ENCODE measurements at regions not wholly inside any gene's neighbourhood (a gene's known extent, or its start where the extent isn't known, plus 50 kb on each side); places are given as distances from the start of the nearest gene placed in this dataset.

DNA sequence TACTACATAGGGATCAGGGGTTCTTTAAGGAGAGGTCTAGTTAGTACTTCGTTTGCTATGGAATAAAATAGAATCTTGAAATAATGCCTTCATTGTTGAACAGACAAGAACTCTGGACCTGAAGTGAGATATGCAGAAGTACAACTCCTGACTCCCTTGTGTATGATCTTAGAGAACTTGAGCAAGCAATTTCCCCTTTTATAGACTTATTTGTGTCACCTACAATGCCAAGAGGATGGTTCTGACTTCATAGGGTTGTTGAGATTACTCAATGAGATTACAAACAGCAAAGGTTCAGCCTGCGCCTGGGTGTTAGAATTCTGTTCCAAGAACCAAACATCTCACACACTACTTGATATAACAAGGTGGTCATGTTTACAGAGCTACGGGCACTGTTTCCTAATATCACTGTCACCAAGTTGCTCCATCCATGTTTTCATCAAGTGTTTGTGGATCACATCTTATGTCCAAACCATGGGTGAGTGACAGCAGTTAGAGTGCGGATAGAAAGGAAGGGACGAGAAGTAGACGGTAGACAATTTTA, 76.7 kb upstream of the ADAMTS9 start:
- no peaks in the 10 kb centered on the region for H3K9me3 ChIP-seq (ENCODE audit: control insufficient read depth, low read depth, low read length)
- no peak overlapping the region for H3K4me3 ChIP-seq (ENCODE audit: low read length)
- no peaks in the 10 kb centered on the region for H3K36me3 ChIP-seq (ENCODE audit: control insufficient read depth, insufficient read depth, low read length)
- DNase-seq: peak; percentile 19 to 62
- no peaks in the 10 kb centered on the region for H3K27me3 ChIP-seq (ENCODE audit: control insufficient read depth, insufficient read depth, low read length)
- H3K27ac ChIP-seq (ENCODE audit: low read length): no peak overlapping the region
- WGBS (ENCODE audit: insufficient coverage, low lambda C conversion rate): 89% methylated on average over 3 of the region's 6 CpGs
- no peaks in the 10 kb centered on the region for H3K4me1 ChIP-seq (ENCODE audit: control insufficient read depth, insufficient read depth, low read length)

DNA sequence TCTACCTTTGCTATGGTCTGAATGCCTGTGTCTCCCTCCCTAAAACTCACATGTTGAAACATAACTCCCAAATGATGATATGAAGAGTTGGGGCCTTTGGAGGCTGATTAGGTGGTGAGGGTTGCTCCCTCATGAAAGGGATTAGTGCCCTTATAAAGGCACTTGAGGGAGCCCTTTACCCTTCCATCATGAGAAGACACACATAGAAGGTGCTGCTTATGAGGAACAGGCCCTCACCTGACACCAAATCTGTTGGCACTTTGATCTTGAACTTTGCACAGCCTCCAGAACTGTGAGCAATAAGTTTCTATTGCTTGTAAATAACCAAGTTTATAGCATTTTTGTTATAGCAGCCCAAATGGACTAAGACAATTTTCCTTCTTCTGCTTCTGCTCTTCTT, 76.2 kb upstream of the ADAMTS9 start:
- Histone ChIP-seq H3K36me3 (ENCODE audit: control insufficient read depth, insufficient read depth, low read length) (no peaks in the 10 kb centered on the region), H3K4me1 (ENCODE audit: control insufficient read depth, insufficient read depth, low read length) (no peaks in the 10 kb centered on the region), H3K27me3 (ENCODE audit: control insufficient read depth, insufficient read depth, low read length) (no peaks in the 10 kb centered on the region), H3K9me3 (ENCODE audit: control insufficient read depth, low read depth, low read length) (no peaks in the 10 kb centered on the region), H3K27ac (ENCODE audit: low read length) (no peak overlapping the region), H3K4me3 (ENCODE audit: low read length) (no peak overlapping the region)
- DNase-seq: peak in 1 of 2 donors; percentile 33

DNA sequence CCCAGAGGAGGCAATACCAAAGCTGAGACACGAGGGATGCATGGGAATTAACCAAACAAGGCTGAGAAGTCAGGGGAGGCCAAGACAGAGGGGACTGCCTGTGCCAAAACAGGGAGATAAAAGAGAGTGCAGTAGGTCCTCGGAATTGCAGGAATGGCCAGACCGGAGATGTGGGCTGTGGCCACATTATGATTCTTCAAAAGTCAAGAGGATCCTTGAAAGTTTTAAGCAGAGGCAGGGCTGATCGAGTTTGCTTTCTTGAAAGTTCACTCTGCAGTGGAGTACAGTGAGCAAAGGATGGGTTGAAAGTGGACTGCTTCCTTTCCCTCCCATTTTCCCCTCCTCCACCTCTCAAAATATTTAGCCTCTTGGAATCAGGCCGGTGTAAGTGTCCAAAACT, 73.9 kb upstream of the ADAMTS9 start:
- H3K36me3 ChIP-seq (ENCODE audit: control insufficient read depth, insufficient read depth, low read length): no peaks in the 10 kb centered on the region
- no peaks in the 10 kb centered on the region for H3K27me3 ChIP-seq (ENCODE audit: control insufficient read depth, insufficient read depth, low read length)
- WGBS (ENCODE audit: insufficient coverage, low lambda C conversion rate): 100% methylated on average over 1 of the region's 5 CpGs
- DNase-seq: no peak
- no peak overlapping the region for H3K4me3 ChIP-seq (ENCODE audit: low read length)
- no peaks in the 10 kb centered on the region for H3K4me1 ChIP-seq (ENCODE audit: control insufficient read depth, insufficient read depth, low read length)
- no peak overlapping the region for H3K27ac ChIP-seq (ENCODE audit: low read length)
- H3K9me3 ChIP-seq (ENCODE audit: control insufficient read depth, low read depth, low read length): no peaks in the 10 kb centered on the region

DNA sequence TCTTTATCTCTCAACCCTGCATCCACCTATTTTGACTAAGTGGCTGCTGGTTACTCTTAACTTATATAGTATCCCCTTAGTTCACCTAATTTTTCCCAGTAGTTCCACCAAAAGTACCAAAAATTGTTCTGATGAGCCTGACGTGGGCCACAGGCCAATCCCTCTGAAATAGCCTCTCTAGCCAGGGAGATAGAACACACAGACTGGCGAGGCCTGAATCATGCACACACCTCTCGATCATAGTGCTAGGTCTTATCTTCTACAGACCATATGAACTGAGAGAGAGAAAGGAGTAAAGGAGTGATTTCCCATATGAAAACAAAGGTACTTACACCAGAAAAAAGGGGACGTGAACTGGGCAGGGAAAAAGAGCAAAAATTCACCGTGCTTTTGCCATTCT, 72.5 kb upstream of the ADAMTS9 start:
- Histone ChIP-seq H3K27ac (ENCODE audit: low read length) (no peak overlapping the region), H3K36me3 (ENCODE audit: control insufficient read depth, insufficient read depth, low read length) (no peaks in the 10 kb centered on the region), H3K4me1 (ENCODE audit: control insufficient read depth, insufficient read depth, low read length) (no peaks in the 10 kb centered on the region), H3K4me3 (ENCODE audit: low read length) (no peak overlapping the region), H3K27me3 (ENCODE audit: control insufficient read depth, insufficient read depth, low read length) (no peaks in the 10 kb centered on the region), H3K9me3 (ENCODE audit: control insufficient read depth, low read depth, low read length) (no peaks in the 10 kb centered on the region)
- DNase-seq: no peak
- no CpG with 5 or more reads among the region's 5 CpGs for whole genome bisulfite sequencing (ENCODE audit: insufficient coverage, low lambda C conversion rate)

DNA sequence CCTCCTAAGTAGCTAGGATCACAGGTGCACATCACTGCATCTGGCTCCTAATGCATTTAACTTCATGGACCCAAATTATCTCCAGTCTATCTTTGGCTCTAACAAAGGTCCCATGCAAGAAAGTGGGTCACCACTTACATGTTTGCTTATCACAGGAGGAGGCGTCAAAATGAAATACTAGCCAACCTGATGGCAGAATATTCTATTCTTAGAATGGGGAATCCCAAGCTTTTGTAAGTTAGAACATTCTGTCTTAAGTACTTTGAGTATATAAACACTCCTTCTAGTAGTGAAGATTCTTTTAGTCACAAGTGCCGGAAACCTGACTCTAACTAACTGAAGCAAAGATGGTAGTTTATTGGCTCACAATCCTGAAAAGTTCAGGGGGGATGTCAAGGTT, 72.0 kb upstream of the ADAMTS9 start:
- Histone ChIP-seq H3K4me1 (ENCODE audit: control insufficient read depth, insufficient read depth, low read length) (no peaks in the 10 kb centered on the region), H3K36me3 (ENCODE audit: control insufficient read depth, insufficient read depth, low read length) (no peaks in the 10 kb centered on the region), H3K27me3 (ENCODE audit: control insufficient read depth, insufficient read depth, low read length) (no peaks in the 10 kb centered on the region), H3K27ac (ENCODE audit: low read length) (no peak overlapping the region), H3K4me3 (ENCODE audit: low read length) (no peak overlapping the region), H3K9me3 (ENCODE audit: control insufficient read depth, low read depth, low read length) (no peaks in the 10 kb centered on the region)
- no CpG with 5 or more reads among the region's 2 CpGs for WGBS (ENCODE audit: insufficient coverage, low lambda C conversion rate)
- no peak for DNase-seq

DNA sequence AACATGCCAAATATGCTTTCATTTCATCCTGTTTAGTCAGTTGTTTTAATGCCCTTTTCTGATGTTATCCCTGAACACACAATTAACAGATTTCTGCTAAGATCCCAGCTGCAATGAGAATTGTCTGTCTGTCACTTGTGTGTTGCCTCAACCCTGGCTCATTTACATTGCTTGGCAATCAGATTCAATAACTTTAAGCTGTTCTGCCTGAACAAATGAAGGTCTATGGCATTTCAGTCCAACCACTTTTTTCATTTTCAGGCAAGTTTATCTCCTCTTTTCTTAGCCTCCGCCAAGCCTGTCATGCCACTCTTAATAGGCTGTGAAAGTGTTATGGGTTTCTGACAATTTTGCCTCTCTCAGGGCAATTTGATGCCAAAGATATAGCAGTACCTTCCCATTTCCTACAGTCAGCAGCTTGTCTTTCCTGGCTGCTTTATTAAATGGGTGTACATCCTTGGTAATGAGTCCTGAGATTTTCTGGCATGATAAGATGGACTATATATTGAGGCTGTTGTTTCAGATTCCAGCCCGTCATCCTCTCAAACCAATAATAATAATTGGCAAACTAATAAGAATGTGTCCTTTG, 68.7 kb upstream of the ADAMTS9 start:
- no peak overlapping the region for H3K27ac ChIP-seq (ENCODE audit: low read length)
- H3K9me3 ChIP-seq (ENCODE audit: control insufficient read depth, low read depth, low read length): no peaks in the 10 kb centered on the region
- no peaks in the 10 kb centered on the region for H3K4me1 ChIP-seq (ENCODE audit: control insufficient read depth, insufficient read depth, low read length)
- no peak overlapping the region for H3K4me3 ChIP-seq (ENCODE audit: low read length)
- no peaks in the 10 kb centered on the region for H3K27me3 ChIP-seq (ENCODE audit: control insufficient read depth, insufficient read depth, low read length)
- DNase-seq: no peak
- H3K36me3 ChIP-seq (ENCODE audit: control insufficient read depth, insufficient read depth, low read length): no peaks in the 10 kb centered on the region
- no CpG with 5 or more reads among the region's 2 CpGs for WGBS (ENCODE audit: insufficient coverage, low lambda C conversion rate)

DNA sequence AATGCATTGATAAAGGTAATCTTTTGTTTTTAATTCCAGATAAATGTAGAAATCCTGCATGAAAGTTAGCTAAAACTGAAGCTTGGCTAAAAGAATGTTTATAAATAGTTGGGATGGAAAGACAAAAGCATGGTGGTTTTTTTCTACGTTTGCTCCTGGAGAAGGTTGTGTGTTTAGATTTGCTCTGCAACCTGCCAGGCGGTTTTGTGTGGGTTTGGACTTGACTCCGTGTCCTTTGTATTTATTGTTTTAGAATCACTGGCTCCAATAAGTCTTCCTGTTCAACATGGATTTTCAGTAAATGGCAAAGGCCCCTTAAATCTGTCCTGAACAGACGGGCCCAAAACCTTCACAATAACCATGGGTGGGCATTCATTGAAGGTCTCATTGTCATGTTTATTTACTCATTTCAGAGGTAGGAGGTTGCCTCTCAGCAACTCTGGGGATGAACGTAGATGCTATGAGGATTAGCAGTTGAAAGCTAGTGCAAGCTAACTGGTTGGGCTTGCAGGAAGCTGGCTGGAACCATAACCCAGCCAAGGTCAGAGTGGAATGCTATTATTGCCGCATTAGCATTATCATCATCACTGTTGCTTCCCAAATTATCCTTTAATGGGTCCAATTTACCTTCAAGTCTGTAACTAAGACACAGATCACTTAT, 60.6 kb upstream of the ADAMTS9 start:
- H3K27ac ChIP-seq (ENCODE audit: low read length): no peak overlapping the region
- H3K36me3 ChIP-seq (ENCODE audit: control insufficient read depth, insufficient read depth, low read length): no peaks in the 10 kb centered on the region
- no peaks in the 10 kb centered on the region for H3K27me3 ChIP-seq (ENCODE audit: control insufficient read depth, insufficient read depth, low read length)
- H3K4me1 ChIP-seq (ENCODE audit: control insufficient read depth, insufficient read depth, low read length): no peaks in the 10 kb centered on the region
- no peak for DNase-seq
- 70% methylated on average over 2 of the region's 6 CpGs for WGBS (ENCODE audit: insufficient coverage, low lambda C conversion rate)
- no peaks in the 10 kb centered on the region for H3K9me3 ChIP-seq (ENCODE audit: control insufficient read depth, low read depth, low read length)
- no peak overlapping the region for H3K4me3 ChIP-seq (ENCODE audit: low read length)

DNA sequence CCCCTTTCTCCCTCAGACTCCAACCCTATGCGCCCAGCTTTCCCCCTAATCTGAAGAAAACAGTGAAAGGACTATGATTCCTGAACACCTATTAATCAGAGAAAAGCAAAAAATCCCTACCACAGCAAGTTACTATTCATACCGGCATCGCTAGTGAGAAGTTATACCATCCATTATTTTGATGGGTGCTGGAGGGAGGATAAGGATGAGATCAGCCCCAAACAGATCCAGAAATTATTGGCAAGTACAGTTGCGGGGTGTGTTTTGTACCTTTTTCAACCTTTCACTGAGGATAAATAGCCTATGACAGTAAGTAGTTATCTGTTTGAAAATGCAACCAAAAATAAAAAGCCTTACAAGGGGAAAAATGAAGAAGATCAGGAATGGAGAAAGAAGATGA, 59.9 kb upstream of the ADAMTS9 start:
- Histone ChIP-seq H3K4me3 (ENCODE audit: low read length) (no peak overlapping the region), H3K27me3 (ENCODE audit: control insufficient read depth, insufficient read depth, low read length) (no peaks in the 10 kb centered on the region), H3K36me3 (ENCODE audit: control insufficient read depth, insufficient read depth, low read length) (no peaks in the 10 kb centered on the region), H3K4me1 (ENCODE audit: control insufficient read depth, insufficient read depth, low read length) (no peaks in the 10 kb centered on the region), H3K27ac (ENCODE audit: low read length) (no peak overlapping the region), H3K9me3 (ENCODE audit: control insufficient read depth, low read depth, low read length) (no peaks in the 10 kb centered on the region)
- no peak for DNase-seq
- WGBS (ENCODE audit: insufficient coverage, low lambda C conversion rate): no CpG with 5 or more reads among the region's 4 CpGs

DNA sequence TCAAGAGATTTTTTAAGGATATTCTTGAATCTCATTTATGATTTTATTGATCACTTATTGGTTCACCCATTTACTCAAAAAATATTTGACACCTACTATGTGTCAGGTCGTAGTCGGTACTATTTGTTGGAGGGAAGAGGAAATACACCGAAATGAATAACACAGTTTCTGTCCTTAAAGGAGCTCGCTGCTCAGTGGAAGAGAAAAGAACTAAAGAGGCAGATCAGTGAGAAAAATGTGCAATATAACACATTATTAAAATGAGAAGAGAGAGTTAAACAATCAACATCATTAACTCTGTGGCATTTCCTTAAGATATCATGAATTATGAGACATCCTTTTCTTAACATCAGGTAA, 56.1 kb upstream of the ADAMTS9 start:
- H3K27ac ChIP-seq (ENCODE audit: low read length): no peak overlapping the region

DNA sequence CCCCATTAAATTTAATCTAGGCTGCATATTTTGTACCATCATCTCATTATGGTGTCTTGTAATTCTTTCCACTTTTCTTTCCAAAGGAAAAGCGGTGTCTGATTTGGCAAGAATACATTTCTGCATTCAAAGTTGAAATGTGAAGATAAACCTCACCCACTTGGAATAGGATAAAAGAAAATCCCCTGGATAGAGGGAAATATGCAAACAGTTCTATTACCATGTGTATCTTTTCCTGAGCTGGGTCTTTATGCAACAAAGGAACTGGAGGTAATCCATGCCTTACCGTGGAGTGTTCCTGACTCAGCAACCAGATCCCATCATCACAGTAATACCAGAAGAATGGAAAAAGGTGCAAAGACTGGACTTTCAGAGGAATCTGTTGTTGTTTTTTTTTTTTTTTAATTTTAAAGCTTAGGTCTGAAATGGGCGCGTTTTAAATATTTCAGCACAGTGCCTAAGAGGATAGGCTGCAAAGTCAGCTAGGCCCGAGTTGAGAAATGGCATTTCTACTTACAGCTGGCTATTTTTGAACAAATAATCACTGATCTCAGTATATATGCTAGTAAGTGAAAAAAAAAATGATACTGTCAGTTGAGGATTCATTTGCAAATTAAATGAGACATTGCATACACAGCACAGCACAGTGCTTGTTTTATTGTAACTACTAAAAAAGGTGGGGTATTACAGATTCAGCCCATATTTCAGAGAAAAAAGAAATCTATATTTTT, 55.5 kb upstream of the ADAMTS9 start:
- no peak overlapping the region for H3K27ac ChIP-seq (ENCODE audit: low read length)
- WGBS (ENCODE audit: insufficient coverage, low lambda C conversion rate): no CpG with 5 or more reads among the region's 5 CpGs
- H3K4me3 ChIP-seq (ENCODE audit: low read length): no peak overlapping the region
- no peaks in the 10 kb centered on the region for H3K9me3 ChIP-seq (ENCODE audit: control insufficient read depth, low read depth, low read length)
- no peaks in the 10 kb centered on the region for H3K36me3 ChIP-seq (ENCODE audit: control insufficient read depth, insufficient read depth, low read length)
- no peak for DNase-seq
- no peaks in the 10 kb centered on the region for H3K4me1 ChIP-seq (ENCODE audit: control insufficient read depth, insufficient read depth, low read length)
- H3K27me3 ChIP-seq (ENCODE audit: control insufficient read depth, insufficient read depth, low read length): no peaks in the 10 kb centered on the region

More for the DNA sequence above, 56.1 kb upstream of the ADAMTS9 start:
- 73% methylated on average over 3 of the region's 4 CpGs for WGBS (ENCODE audit: insufficient coverage, low lambda C conversion rate)
- H3K36me3 ChIP-seq (ENCODE audit: control insufficient read depth, insufficient read depth, low read length): no peaks in the 10 kb centered on the region
- no peaks in the 10 kb centered on the region for H3K9me3 ChIP-seq (ENCODE audit: control insufficient read depth, low read depth, low read length)
- H3K4me1 ChIP-seq (ENCODE audit: control insufficient read depth, insufficient read depth, low read length): no peaks in the 10 kb centered on the region
- no peaks in the 10 kb centered on the region for H3K27me3 ChIP-seq (ENCODE audit: control insufficient read depth, insufficient read depth, low read length)
- H3K4me3 ChIP-seq (ENCODE audit: low read length): no peak overlapping the region
- DNase-seq: no peak
